DND-41 (cell line): ENCODE measurements at regions not wholly inside any gene's neighbourhood (a gene's known extent, or its start where the extent isn't known, plus 50 kb on each side); places are given as distances from the start of the nearest gene placed in this dataset.

ENCODE experiments used
- ATAC-seq: fragments of 200-7000 bp; cut with Tn5 transposase; 3 replicates; pipeline ENCODE4 v1.9.1; 2021; ENCODE audit warnings: low read depth; ENCODE audit not compliant: insufficient read depth
- DNase-seq: peaks from one replicate; pipeline ENCODE4 v3.0.0-alpha.2; 2020
- H2AFZ ChIP-seq: 2 replicates; pipeline ENCODE4 v1.6.0; 2012; ENCODE audit warnings: low read depth, low read length
- H3K27ac ChIP-seq: 2 replicates; pipeline ENCODE4 v1.5.1; 2012; ENCODE audit warnings: low read length, inconsistent platforms
- H3K27me3 ChIP-seq: fragments of 200-600 bp; sonication (generic); 2 replicates; pipeline ENCODE4 v1.6.0; 2012; ENCODE audit warnings: low read length, mild to moderate bottlenecking, inconsistent platforms; ENCODE audit not compliant: insufficient read depth, poor library complexity
- H3K36me3 ChIP-seq: 2 replicates; pipeline ENCODE4 v1.5.1; 2012; ENCODE audit warnings: low read length, inconsistent platforms; ENCODE audit not compliant: insufficient read depth
- H3K4me1 ChIP-seq: 2 replicates; pipeline ENCODE4 v1.5.1; 2012; ENCODE audit warnings: mild to moderate bottlenecking, low read length; ENCODE audit not compliant: insufficient read depth
- H3K4me2 ChIP-seq: 2 replicates; pipeline ENCODE4 v1.6.0; 2012; ENCODE audit warnings: mild to moderate bottlenecking, moderate library complexity, low read length, inconsistent platforms; ENCODE audit not compliant: insufficient read depth
- H3K4me3 ChIP-seq, 2 experiments: fragments of 200-600 bp in 1 of 2; shearing (Covaris generic) in 1 of 2; 2 replicates each; pipeline ENCODE4 v1.5.1; 2012 to 2016; ENCODE audit warnings: inconsistent platforms in 2 of 2, low read length in 2 of 2, mild to moderate bottlenecking in 2 of 2, low read depth in 1 of 2, moderate library complexity in 1 of 2
- H3K79me2 ChIP-seq: 2 replicates; pipeline ENCODE4 v1.6.0; 2012; ENCODE audit warnings: low read length, inconsistent platforms; ENCODE audit not compliant: insufficient read depth
- H3K9ac ChIP-seq: 2 replicates; pipeline ENCODE4 v1.6.0; 2012; ENCODE audit warnings: low read depth, mild to moderate bottlenecking, inconsistent platforms, low read length, moderate library complexity
- H3K9me3 ChIP-seq: 2 replicates; pipeline ENCODE4 v1.5.1; 2012; ENCODE audit warnings: low read length, moderate library complexity, mild to moderate bottlenecking, inconsistent platforms; ENCODE audit not compliant: insufficient read depth, severe bottlenecking
- H4K20me1 ChIP-seq: 2 replicates; pipeline ENCODE4 v1.6.0; 2012; ENCODE audit warnings: low read length; ENCODE audit not compliant: insufficient read depth
- CTCF ChIP-seq: IDR thresholded peaks from 2 replicates; pipeline ENCODE4 v1.5.1; 2012; ENCODE audit warnings: borderline replicate concordance, low read length, moderate library complexity, mild to moderate bottlenecking; ENCODE audit not compliant: poor library complexity, severe bottlenecking; ENCODE audit errors: extremely low read depth
- EZH2 ChIP-seq: IDR thresholded peaks from 3 replicates; pipeline ENCODE4 v1.6.1; 2012; ENCODE audit warnings: borderline replicate concordance, low read depth, mild to moderate bottlenecking, moderate library complexity, low read length, inconsistent platforms; ENCODE audit not compliant: severe bottlenecking

GRCh38 chr5:67361932-67362729, 165.5 kb upstream of the CD180 start:
- TF ChIP-seq CTCF (no peak), EZH2 (no peak)
- H3K9me3 ChIP-seq: no peaks in the 10 kb centered on the region
- no peaks in the 10 kb centered on the region for H4K20me1 ChIP-seq
- H3K79me2 ChIP-seq: no peaks in the 10 kb centered on the region
- H2AFZ ChIP-seq: no peak overlapping the region
- no peak overlapping the region for H3K27ac ChIP-seq
- H3K27me3 ChIP-seq: no peaks in the 10 kb centered on the region
- H3K4me1 ChIP-seq: peaks cover 17% of the 10 kb centered on the region
- no peaks in the 10 kb centered on the region for H3K36me3 ChIP-seq
- no peak for ATAC-seq
- H3K4me3 ChIP-seq: no peak overlapping the region
- no peak for DNase-seq
- no peak overlapping the region for H3K9ac ChIP-seq
- no peak overlapping the region for H3K4me2 ChIP-seq

GRCh38 chr5:67360047-67360446, 163.4 kb upstream of the CD180 start:
- peak overlapping the region; percentile 54 for H2AFZ ChIP-seq

GRCh38 chr5:67358186-67358585, 161.6 kb upstream of the CD180 start:
- ATAC-seq (no peak), DNase-seq (no peak)
- Histone ChIP-seq H3K4me3 (no peak overlapping the region), H3K79me2 (no peaks in the 10 kb centered on the region), H2AFZ (no peak overlapping the region), H3K4me2 (no peak overlapping the region), H3K27me3 (no peaks in the 10 kb centered on the region), H3K9me3 (no peaks in the 10 kb centered on the region), H4K20me1 (no peaks in the 10 kb centered on the region), H3K36me3 (no peaks in the 10 kb centered on the region), H3K27ac (no peak overlapping the region), H3K4me1 (peaks cover 17% of the 10 kb centered on the region), H3K9ac (no peak overlapping the region)
- TF ChIP-seq CTCF (no peak), EZH2 (no peak)

More at GRCh38 chr5:67360047-67360446, 163.4 kb upstream of the CD180 start:
- no peaks in the 10 kb centered on the region for H3K79me2 ChIP-seq
- no peaks in the 10 kb centered on the region for H3K9me3 ChIP-seq
- H4K20me1 ChIP-seq: no peaks in the 10 kb centered on the region
- peak overlapping the region; percentile 60 for H3K27ac ChIP-seq
- peaks cover 17% of the 10 kb centered on the region for H3K4me1 ChIP-seq
- peak overlapping the region in 1 of 2 experiments; percentile 17; a peak in 2 of 4 replicates for H3K4me3 ChIP-seq
- no peaks in the 10 kb centered on the region for H3K36me3 ChIP-seq
- ATAC-seq: peak; percentile 87
- TF ChIP-seq CTCF: no peak
- no peak for TF ChIP-seq EZH2
- no peaks in the 10 kb centered on the region for H3K27me3 ChIP-seq
- peak overlapping the region; percentile 25 for H3K9ac ChIP-seq
- H3K4me2 ChIP-seq: peak overlapping the region; percentile 43
- DNase-seq: no peak
